A673 (cell line): ENCODE measurements at regions not wholly inside any gene's neighbourhood (a gene's known extent, or its start where the extent isn't known, plus 50 kb on each side); places are given as distances from the start of the nearest gene placed in this dataset.

ENCODE experiments used
- CTCF ChIP-seq: fragments of 300-800, 200-600 bp; sonication (generic); conservative IDR thresholded peaks from 2 replicates; pipeline ENCODE4 v1.5.1; 2017; ENCODE audit warnings: low read depth, mild to moderate bottlenecking, antibody characterized with exemption, low read length, moderate library complexity, mixed read lengths
- EZH2 ChIP-seq: fragments of 200-600 bp; sonication (generic); IDR thresholded peaks from 2 replicates; pipeline ENCODE4 v1.6.1; 2017; ENCODE audit warnings: borderline replicate concordance, low read depth, mild to moderate bottlenecking, mixed read lengths, antibody characterized with exemption, low read length; ENCODE audit not compliant: poor library complexity, severe bottlenecking

- TF ChIP-seq EZH2 = no peak
- TF ChIP-seq CTCF = no peak
These were observed 67.4 kb upstream of the SIPA1L2 start for GRCh38 chr1:232697187-232697822.
